Keratinocyte (primary cell): ENCODE measurements at regions not wholly inside any gene's neighbourhood (a gene's known extent, or its start where the extent isn't known, plus 50 kb on each side); places are given as distances from the start of the nearest gene placed in this dataset.

Experiments used
- EZH2 ChIP-seq: IDR thresholded peaks from one replicate; pipeline ENCODE4 v1.6.1; 2012; ENCODE audit warnings: inconsistent platforms, mild to moderate bottlenecking, low read length, moderate library complexity
- TF ChIP-seq, protein P1 (sequence below), 3 experiments: IDR thresholded peaks in 1 of 3; conservative IDR thresholded peaks in 1 of 3; optimal IDR thresholded peaks in 1 of 3; 2 replicates in 2 of 3; 3 replicates in 1 of 3; pipeline versions ENCODE3 to v1.5.1; 2011; ENCODE audit warnings: low read length in 3 of 3, mild to moderate bottlenecking in 3 of 3, moderate library complexity in 2 of 3, control low read depth in 1 of 3, inconsistent platforms in 1 of 3; ENCODE audit not compliant: insufficient read depth in 2 of 3; ENCODE audit errors: extremely low read depth in 1 of 3

DNA sequence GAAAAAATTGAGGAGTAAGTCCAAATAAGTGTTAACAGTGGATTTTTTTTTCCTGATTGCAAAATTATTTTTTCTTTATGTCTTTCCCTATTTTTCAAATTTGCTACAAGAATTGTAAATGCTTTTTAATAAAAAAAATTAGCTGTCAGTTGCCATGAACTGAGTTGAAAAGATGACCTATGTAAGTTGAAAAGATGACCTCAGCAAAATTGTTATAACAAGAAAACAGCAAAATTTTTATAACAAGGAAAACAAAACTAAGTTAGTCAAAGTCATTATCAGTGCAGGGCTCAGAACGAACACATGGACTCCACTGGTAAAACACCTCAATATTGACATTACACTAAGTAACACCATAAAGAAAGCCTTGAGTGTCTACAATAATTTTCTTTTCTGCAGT is 207.0 kb upstream of the HDDC2 start:
- TF ChIP-seq, protein P1, sequence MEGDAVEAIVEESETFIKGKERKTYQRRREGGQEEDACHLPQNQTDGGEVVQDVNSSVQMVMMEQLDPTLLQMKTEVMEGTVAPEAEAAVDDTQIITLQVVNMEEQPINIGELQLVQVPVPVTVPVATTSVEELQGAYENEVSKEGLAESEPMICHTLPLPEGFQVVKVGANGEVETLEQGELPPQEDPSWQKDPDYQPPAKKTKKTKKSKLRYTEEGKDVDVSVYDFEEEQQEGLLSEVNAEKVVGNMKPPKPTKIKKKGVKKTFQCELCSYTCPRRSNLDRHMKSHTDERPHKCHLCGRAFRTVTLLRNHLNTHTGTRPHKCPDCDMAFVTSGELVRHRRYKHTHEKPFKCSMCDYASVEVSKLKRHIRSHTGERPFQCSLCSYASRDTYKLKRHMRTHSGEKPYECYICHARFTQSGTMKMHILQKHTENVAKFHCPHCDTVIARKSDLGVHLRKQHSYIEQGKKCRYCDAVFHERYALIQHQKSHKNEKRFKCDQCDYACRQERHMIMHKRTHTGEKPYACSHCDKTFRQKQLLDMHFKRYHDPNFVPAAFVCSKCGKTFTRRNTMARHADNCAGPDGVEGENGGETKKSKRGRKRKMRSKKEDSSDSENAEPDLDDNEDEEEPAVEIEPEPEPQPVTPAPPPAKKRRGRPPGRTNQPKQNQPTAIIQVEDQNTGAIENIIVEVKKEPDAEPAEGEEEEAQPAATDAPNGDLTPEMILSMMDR (optimal IDR thresholded peaks at IDR 0.05 in 1 of 3, IDR thresholded peaks at IDR 0.05 in 1 of 3, conservative IDR thresholded peaks at IDR 0.05 in 1 of 3; ENCODE audit: extremely low read depth in 1 of 3, insufficient read depth in 2 of 3, low read length in 3 of 3): no peak
- TF ChIP-seq EZH2: no peak
